Lower lobe of right lung (tissue), 2 donors: ENCODE measurements at regions not wholly inside any gene's neighbourhood (a gene's known extent, or its start where the extent isn't known, plus 50 kb on each side); places are given as distances from the start of the nearest gene placed in this dataset.

Experiments
- ATAC-seq, 2 donors: fragments of 200-7000 bp; cut with Tn5 transposase; one replicate each; pipeline ENCODE4 v1.9.1; 2020 to 2022; ENCODE audit warnings: mild to moderate bottlenecking in 2 of 2, moderate library complexity in 2 of 2
- DNase-seq: peaks from one replicate; pipeline ENCODE4 v3.0.0-alpha.2; 2020
- H3K27ac ChIP-seq: fragments of 200-600 bp; one replicate; pipeline ENCODE4 v1.8.0; 2022
- H3K27me3 ChIP-seq: fragments of 200-600 bp; one replicate; pipeline ENCODE4 v1.8.0; 2022; ENCODE audit warnings: low read depth
- H3K36me3 ChIP-seq: fragments of 200-600 bp; one replicate; pipeline ENCODE4 v1.8.0; 2022; ENCODE audit warnings: mild to moderate bottlenecking
- H3K4me1 ChIP-seq: fragments of 200-600 bp; one replicate; pipeline ENCODE4 v1.8.0; 2022
- H3K4me3 ChIP-seq: fragments of 200-600 bp; one replicate; pipeline ENCODE4 v1.8.0; 2022; ENCODE audit warnings: mild to moderate bottlenecking
- H3K9me3 ChIP-seq: fragments of 200-600 bp; one replicate; pipeline ENCODE4 v1.8.0; 2022
- intact Hi-C: fragments of 100-400 bp; cut with DNase I; formaldehyde crosslinking; loops from one replicate; pipeline ENCODE4 v1.11.0; 2022
- TF ChIP-seq, protein P1 (sequence below): fragments of 200-600 bp; IDR thresholded peaks from one replicate; pipeline ENCODE4 v1.8.0; 2022; ENCODE audit warnings: antibody characterized with exemption, mild to moderate bottlenecking
- donor health status: DM: no; HTN: yes; CAD: no; lungs with severe emphysema.

DNA sequence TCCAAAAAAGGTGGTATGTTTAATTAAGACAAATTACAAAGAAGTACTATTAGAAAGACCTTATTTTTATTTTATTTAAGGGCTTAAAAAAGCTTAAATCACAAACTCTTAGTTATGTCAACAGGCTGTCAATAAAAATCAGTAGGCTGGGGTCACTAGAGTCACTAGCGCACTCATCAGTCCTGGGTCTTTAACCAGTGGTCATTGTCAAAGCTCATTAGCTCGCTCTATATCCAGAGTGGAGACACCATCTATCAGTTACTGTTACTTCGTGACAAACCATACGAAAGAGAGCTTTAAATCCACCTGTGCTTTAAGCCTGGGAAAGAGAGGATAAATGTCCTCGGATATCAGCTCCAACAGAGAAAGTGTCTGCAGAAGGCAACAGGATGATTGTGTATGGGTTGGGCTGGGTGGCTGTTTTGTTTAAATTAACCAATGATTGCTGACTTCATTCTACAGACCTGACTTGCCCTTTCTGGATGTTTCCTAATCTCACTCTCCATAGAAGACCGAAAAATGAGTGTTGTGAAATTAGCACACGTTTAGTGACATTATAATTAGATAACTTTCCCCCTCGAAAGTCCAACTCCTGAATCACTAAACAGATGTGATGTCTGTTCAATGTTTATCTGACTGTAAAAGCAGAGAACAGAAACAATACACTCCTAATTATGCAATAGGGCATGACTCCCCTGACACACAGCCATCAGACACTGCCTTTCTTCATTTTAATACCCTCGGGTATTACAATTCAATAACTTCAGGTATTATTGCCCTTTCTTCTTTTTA, 123.6 kb upstream of the TNPO1 start:
- ATAC-seq (no peak), DNase-seq (no peak)
- Histone ChIP-seq H3K36me3 (no peaks in the 10 kb centered on the region), H3K4me1 (no peaks in the 10 kb centered on the region), H3K27ac (no peak overlapping the region), H3K4me3 (no peak overlapping the region), H3K27me3 (no peaks in the 10 kb centered on the region), H3K9me3 (no peaks in the 10 kb centered on the region)
- intact Hi-C loops = no loop called here
- TF ChIP-seq, protein P1, sequence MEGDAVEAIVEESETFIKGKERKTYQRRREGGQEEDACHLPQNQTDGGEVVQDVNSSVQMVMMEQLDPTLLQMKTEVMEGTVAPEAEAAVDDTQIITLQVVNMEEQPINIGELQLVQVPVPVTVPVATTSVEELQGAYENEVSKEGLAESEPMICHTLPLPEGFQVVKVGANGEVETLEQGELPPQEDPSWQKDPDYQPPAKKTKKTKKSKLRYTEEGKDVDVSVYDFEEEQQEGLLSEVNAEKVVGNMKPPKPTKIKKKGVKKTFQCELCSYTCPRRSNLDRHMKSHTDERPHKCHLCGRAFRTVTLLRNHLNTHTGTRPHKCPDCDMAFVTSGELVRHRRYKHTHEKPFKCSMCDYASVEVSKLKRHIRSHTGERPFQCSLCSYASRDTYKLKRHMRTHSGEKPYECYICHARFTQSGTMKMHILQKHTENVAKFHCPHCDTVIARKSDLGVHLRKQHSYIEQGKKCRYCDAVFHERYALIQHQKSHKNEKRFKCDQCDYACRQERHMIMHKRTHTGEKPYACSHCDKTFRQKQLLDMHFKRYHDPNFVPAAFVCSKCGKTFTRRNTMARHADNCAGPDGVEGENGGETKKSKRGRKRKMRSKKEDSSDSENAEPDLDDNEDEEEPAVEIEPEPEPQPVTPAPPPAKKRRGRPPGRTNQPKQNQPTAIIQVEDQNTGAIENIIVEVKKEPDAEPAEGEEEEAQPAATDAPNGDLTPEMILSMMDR = no peak

DNA sequence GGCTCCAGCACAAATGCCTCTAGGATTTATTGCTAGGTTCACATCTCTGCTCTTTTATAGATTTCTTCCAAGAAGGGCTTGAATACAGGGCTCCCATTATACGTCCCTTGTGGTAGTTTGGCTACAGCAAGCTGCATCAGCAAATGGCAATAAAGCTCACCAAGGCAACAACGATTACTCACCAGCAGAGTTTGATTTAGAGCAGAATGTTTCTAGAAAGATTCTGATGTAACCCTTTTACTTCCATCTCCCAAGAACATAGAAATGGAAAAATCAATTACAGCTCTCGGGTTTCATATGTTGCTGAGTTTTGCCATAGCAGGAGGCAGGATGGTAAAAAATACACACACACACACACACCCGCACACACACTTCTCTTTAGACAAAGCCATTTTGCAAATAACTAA, 124.2 kb upstream of the TNPO1 start:
- H3K27ac ChIP-seq = no peak overlapping the region
- no peaks in the 10 kb centered on the region for H3K27me3 ChIP-seq
- ATAC-seq (no peak), DNase-seq (no peak)
- intact Hi-C loops = no loop called here
- TF ChIP-seq, protein P1 = no peak
- H3K4me1 ChIP-seq = no peaks in the 10 kb centered on the region
- no peaks in the 10 kb centered on the region for H3K9me3 ChIP-seq
- H3K4me3 ChIP-seq = no peak overlapping the region
- no peaks in the 10 kb centered on the region for H3K36me3 ChIP-seq

DNA sequence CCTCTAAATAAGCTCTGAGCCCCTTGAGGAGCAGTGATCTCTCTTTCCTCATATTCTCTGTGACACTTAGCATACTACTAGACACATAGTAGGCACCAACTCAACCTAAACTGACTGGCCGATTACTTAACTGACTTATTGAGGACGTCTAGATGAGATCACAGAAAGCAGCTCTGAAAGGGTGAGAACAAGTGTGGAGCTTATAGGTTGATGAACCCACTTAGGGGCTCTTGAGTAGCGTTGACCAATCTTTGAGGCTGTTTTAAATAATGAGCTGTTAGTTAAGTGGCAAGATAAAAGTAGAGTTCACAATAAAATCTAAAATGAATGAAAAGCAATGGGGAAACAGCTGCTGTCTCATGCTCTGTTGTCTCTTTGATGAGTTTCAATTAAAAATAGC, 124.7 kb upstream of the TNPO1 start:
- TF ChIP-seq, protein P1 = no peak
- no peaks in the 10 kb centered on the region for H3K36me3 ChIP-seq
- no peak for DNase-seq
- intact Hi-C loops = no loop called here
- ATAC-seq = no peak
- no peaks in the 10 kb centered on the region for H3K4me1 ChIP-seq
- H3K4me3 ChIP-seq = no peak overlapping the region
- no peaks in the 10 kb centered on the region for H3K9me3 ChIP-seq
- no peak overlapping the region for H3K27ac ChIP-seq
- H3K27me3 ChIP-seq = no peaks in the 10 kb centered on the region

DNA sequence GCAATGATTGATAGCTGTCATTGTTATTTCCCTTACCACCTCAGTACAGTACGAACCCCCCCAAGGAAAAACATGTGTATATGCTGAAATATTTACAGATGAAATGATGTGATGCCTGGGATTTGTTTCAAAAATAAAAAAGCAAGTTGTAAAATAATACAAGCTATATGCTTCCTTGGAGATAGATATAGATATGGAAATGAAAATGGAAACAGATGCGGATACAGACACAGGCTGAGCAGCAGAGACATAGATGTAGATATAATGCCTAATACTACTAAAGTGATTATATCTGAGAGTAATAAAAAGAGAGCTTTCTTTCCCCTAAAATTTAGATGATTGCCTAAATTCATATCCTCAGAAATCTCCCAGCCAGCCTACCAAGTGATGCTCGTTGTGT, 127.5 kb upstream of the TNPO1 start:
- Histone ChIP-seq H3K9me3 (no peaks in the 10 kb centered on the region), H3K36me3 (no peaks in the 10 kb centered on the region), H3K4me1 (no peaks in the 10 kb centered on the region), H3K27me3 (no peaks in the 10 kb centered on the region), H3K27ac (no peak overlapping the region), H3K4me3 (no peak overlapping the region)
- no peak for ATAC-seq
- intact Hi-C loops = no loop called here
- no peak for DNase-seq
- TF ChIP-seq, protein P1 = no peak

DNA sequence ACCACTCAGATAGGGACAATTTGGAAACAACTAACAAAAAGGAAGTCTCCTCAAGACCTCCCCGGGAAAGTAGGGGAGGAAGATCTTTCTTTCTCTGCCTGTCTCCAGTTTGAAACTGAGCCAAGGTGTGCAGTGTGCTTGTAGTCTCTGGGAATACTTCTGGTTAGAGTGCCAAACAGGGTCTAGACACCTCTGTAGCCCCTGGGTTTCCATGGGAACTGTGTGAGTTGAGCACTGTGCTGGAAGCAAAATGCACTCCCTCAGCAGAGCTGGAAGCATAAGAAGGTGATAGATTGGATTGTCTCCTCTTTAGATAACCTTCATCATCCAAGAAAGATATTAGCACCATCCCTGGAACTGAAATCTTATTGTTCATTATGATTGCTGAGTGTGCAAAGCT, 129.2 kb upstream of the TNPO1 start:
- DNase-seq (no peak), ATAC-seq (no peak)
- TF ChIP-seq, protein P1 = no peak
- H3K27ac ChIP-seq = no peak overlapping the region
- no peaks in the 10 kb centered on the region for H3K4me1 ChIP-seq
- no peaks in the 10 kb centered on the region for H3K36me3 ChIP-seq
- peaks cover 4% of the 10 kb centered on the region for H3K9me3 ChIP-seq
- H3K27me3 ChIP-seq = no peaks in the 10 kb centered on the region
- intact Hi-C loops = no loop called here
- H3K4me3 ChIP-seq = no peak overlapping the region
